ENCODE measurements at regions not wholly inside any gene's neighbourhood (a gene's known extent, or its start where the extent isn't known, plus 50 kb on each side); places are given as distances from the start of the nearest gene placed in this dataset.

GRCh38 chr10:123472606-123473005 is 193.5 kb upstream of the GPR26 start:
- H3K9me3 ChIP-seq (ENCODE audit: insufficient read depth, low read length, severe bottlenecking), result no peaks in the 10 kb centered on the region
- H3K79me2 ChIP-seq (ENCODE audit: insufficient read depth, low read length), result no peaks in the 10 kb centered on the region
- H3K4me2 ChIP-seq (ENCODE audit: insufficient read depth, low read length), result no peak overlapping the region
- H3K4me1 ChIP-seq (ENCODE audit: insufficient read depth, low read length), result no peaks in the 10 kb centered on the region
- H3K27me3 ChIP-seq (ENCODE audit: insufficient read depth, low read length, poor library complexity), result no peaks in the 10 kb centered on the region
- ATAC-seq (ENCODE audit: insufficient read depth, low read depth) (no peak), DNase-seq (no peak)
- H3K27ac ChIP-seq (ENCODE audit: low read length), result no peak overlapping the region
- no peak for TF ChIP-seq CTCF (IDR thresholded peaks at IDR 0.05; ENCODE audit: borderline replicate concordance, extremely low read depth, low read length, poor library complexity, severe bottlenecking)
- TF ChIP-seq EZH2 (IDR thresholded peaks at IDR 0.05; ENCODE audit: borderline replicate concordance, low read depth, low read length, severe bottlenecking), result no peak
- H3K36me3 ChIP-seq (ENCODE audit: insufficient read depth, low read length), result no peaks in the 10 kb centered on the region
- H3K9ac ChIP-seq (ENCODE audit: low read depth, low read length), result no peak overlapping the region
- H4K20me1 ChIP-seq (ENCODE audit: insufficient read depth, low read length), result no peaks in the 10 kb centered on the region
- no peak overlapping the region for H2AFZ ChIP-seq (ENCODE audit: low read depth, low read length)
- no peak overlapping the region for H3K4me3 ChIP-seq (ENCODE audit: low read depth in 1 of 2, low read length in 2 of 2)

GRCh38 chr10:123474700-123475099 is 191.5 kb upstream of the GPR26 start:
- Histone ChIP-seq H3K9ac (ENCODE audit: low read depth, low read length) (no peak overlapping the region), H3K4me2 (ENCODE audit: insufficient read depth, low read length) (no peak overlapping the region), H3K27ac (ENCODE audit: low read length) (no peak overlapping the region), H3K36me3 (ENCODE audit: insufficient read depth, low read length) (no peaks in the 10 kb centered on the region), H3K9me3 (ENCODE audit: insufficient read depth, low read length, severe bottlenecking) (no peaks in the 10 kb centered on the region), H2AFZ (ENCODE audit: low read depth, low read length) (no peak overlapping the region), H3K27me3 (ENCODE audit: insufficient read depth, low read length, poor library complexity) (no peaks in the 10 kb centered on the region), H3K4me1 (ENCODE audit: insufficient read depth, low read length) (no peaks in the 10 kb centered on the region), H4K20me1 (ENCODE audit: insufficient read depth, low read length) (no peaks in the 10 kb centered on the region), H3K79me2 (ENCODE audit: insufficient read depth, low read length) (no peaks in the 10 kb centered on the region), H3K4me3 (ENCODE audit: low read depth in 1 of 2, low read length in 2 of 2) (no peak overlapping the region)
- ATAC-seq (ENCODE audit: insufficient read depth, low read depth), result no peak
- DNase-seq, result no peak
- TF ChIP-seq EZH2 (IDR thresholded peaks at IDR 0.05; ENCODE audit: borderline replicate concordance, low read depth, low read length, severe bottlenecking) (no peak), CTCF (IDR thresholded peaks at IDR 0.05; ENCODE audit: borderline replicate concordance, extremely low read depth, low read length, poor library complexity, severe bottlenecking) (no peak)

DNA sequence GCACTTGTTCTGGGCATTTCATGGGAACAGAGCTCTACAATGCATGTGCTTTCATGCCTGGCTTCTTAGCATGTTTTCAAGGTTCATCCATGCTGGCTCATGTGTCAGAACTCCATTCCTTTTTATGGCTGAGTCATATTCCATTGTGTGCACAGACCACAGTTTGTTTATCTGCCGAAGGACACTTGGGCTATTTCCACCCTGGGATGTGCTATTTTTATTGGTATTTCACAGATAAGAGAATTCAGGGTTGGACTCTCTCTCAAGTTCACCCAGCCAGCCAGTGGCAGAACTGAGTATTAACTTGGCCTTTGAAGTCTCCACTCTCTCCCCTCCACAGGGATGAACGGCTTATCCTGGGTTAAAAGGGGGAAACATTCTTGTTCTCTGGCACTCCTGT is 190.7 kb upstream of the GPR26 start:
- DNase-seq, result no peak
- Histone ChIP-seq H3K27ac (ENCODE audit: low read length) (no peak overlapping the region), H3K27me3 (ENCODE audit: insufficient read depth, low read length, poor library complexity) (no peaks in the 10 kb centered on the region), H3K79me2 (ENCODE audit: insufficient read depth, low read length) (no peaks in the 10 kb centered on the region), H3K9ac (ENCODE audit: low read depth, low read length) (no peak overlapping the region), H3K36me3 (ENCODE audit: insufficient read depth, low read length) (no peaks in the 10 kb centered on the region), H3K4me3 (ENCODE audit: low read depth in 1 of 2, low read length in 2 of 2) (no peak overlapping the region), H3K9me3 (ENCODE audit: insufficient read depth, low read length, severe bottlenecking) (no peaks in the 10 kb centered on the region), H3K4me2 (ENCODE audit: insufficient read depth, low read length) (no peak overlapping the region), H2AFZ (ENCODE audit: low read depth, low read length) (no peak overlapping the region), H3K4me1 (ENCODE audit: insufficient read depth, low read length) (no peaks in the 10 kb centered on the region), H4K20me1 (ENCODE audit: insufficient read depth, low read length) (no peaks in the 10 kb centered on the region)
- ATAC-seq (ENCODE audit: insufficient read depth, low read depth), result no peak
- TF ChIP-seq CTCF (IDR thresholded peaks at IDR 0.05; ENCODE audit: borderline replicate concordance, extremely low read depth, low read length, poor library complexity, severe bottlenecking) (no peak), EZH2 (IDR thresholded peaks at IDR 0.05; ENCODE audit: borderline replicate concordance, low read depth, low read length, severe bottlenecking) (no peak)

- TF ChIP-seq EZH2 (IDR thresholded peaks at IDR 0.05; ENCODE audit: borderline replicate concordance, low read depth, low read length, severe bottlenecking) (no peak), CTCF (IDR thresholded peaks at IDR 0.05; ENCODE audit: borderline replicate concordance, extremely low read depth, low read length, poor library complexity, severe bottlenecking) (no peak)
- no peak overlapping the region for H2AFZ ChIP-seq (ENCODE audit: low read depth, low read length)
- H3K27me3 ChIP-seq (ENCODE audit: insufficient read depth, low read length, poor library complexity), result no peaks in the 10 kb centered on the region
- no peak for ATAC-seq (ENCODE audit: insufficient read depth, low read depth)
- no peaks in the 10 kb centered on the region for H3K79me2 ChIP-seq (ENCODE audit: insufficient read depth, low read length)
- DNase-seq, result no peak
- H3K9ac ChIP-seq (ENCODE audit: low read depth, low read length), result no peak overlapping the region
- no peaks in the 10 kb centered on the region for H3K9me3 ChIP-seq (ENCODE audit: insufficient read depth, low read length, severe bottlenecking)
- no peak overlapping the region for H3K27ac ChIP-seq (ENCODE audit: low read length)
- H4K20me1 ChIP-seq (ENCODE audit: insufficient read depth, low read length), result no peaks in the 10 kb centered on the region
- no peak overlapping the region for H3K4me3 ChIP-seq (ENCODE audit: low read depth in 1 of 2, low read length in 2 of 2)
- H3K36me3 ChIP-seq (ENCODE audit: insufficient read depth, low read length), result no peaks in the 10 kb centered on the region
- no peak overlapping the region for H3K4me2 ChIP-seq (ENCODE audit: insufficient read depth, low read length)
- no peaks in the 10 kb centered on the region for H3K4me1 ChIP-seq (ENCODE audit: insufficient read depth, low read length)
Observed at GRCh38 chr10:123478116-123478515, 188.0 kb upstream of the GPR26 start.

Data from DND-41 (cell line).